Thyroid gland (tissue), 4 donors: ENCODE measurements at regions not wholly inside any gene's neighbourhood (a gene's known extent, or its start where the extent isn't known, plus 50 kb on each side); places are given as distances from the start of the nearest gene placed in this dataset.

Source experiments
- DNase-seq, 2 donors: peaks; one replicate each; pipeline ENCODE4 v3.0.0-alpha.2; 2019
- H3K27ac ChIP-seq, 3 donors: fragments of 200-600 bp; sonication (generic); 1 replicate in 2 of 3; 2 replicates in 1 of 3; pipeline ENCODE4 v1.5.1; 2016 to 2019; ENCODE audit warnings: mild to moderate bottlenecking in 1 of 3, moderate library complexity in 1 of 3
- H3K27me3 ChIP-seq: fragments of 200-600 bp; sonication (generic); one replicate; pipeline ENCODE4 v1.5.1; 2019
- H3K36me3 ChIP-seq, 2 donors: fragments of 200-600 bp; sonication (generic); one replicate each; pipeline ENCODE4 v1.5.1; 2016 to 2019
- H3K4me1 ChIP-seq, 2 donors: fragments of 200-600 bp; sonication (generic); one replicate each; pipeline ENCODE4 v1.5.1; 2017 to 2019
- H3K4me3 ChIP-seq, 3 donors: fragments of 200-600 bp; sonication (generic); replicated peaks in 1 of 3; 1 replicate in 2 of 3; 2 replicates in 1 of 3; pipeline ENCODE4 v1.5.1; 2016; ENCODE audit warnings: mild to moderate bottlenecking in 1 of 3
- H3K9me3 ChIP-seq: fragments of 200-600 bp; sonication (generic); one replicate; pipeline ENCODE4 v1.5.1; 2017
- POLR2A ChIP-seq, 2 donors: fragments of 450-650 bp; IDR thresholded peaks; one replicate each; pipeline ENCODE4 v1.6.1; 2017; ENCODE audit warnings: antibody characterized with exemption in 2 of 2, mild to moderate bottlenecking in 2 of 2, moderate library complexity in 1 of 2
- WGBS, 2 donors: methylation state at CpG; one replicate each; pipeline ENCODE4 v1.1.5; 2017; 5-methylcytosine and 5-hydroxymethylcytosine counted together
- intact Hi-C: fragments of 100-400 bp; cut with DNase I; formaldehyde crosslinking; loops from one replicate; pipeline ENCODE4 v1.15.1; 2023
- TF ChIP-seq, protein P1 (sequence below), 6 experiments: fragments of 200-600 bp in 3 of 6; fragments of 450-650 bp in 3 of 6; sonication (generic) in 3 of 6; IDR thresholded peaks; one replicate each; pipeline ENCODE4 v1.5.1; 2016 to 2019; ENCODE audit warnings: antibody characterized with exemption in 6 of 6, mild to moderate bottlenecking in 2 of 6, inconsistent platforms in 1 of 6, moderate library complexity in 1 of 6

GRCh38 chr2:94960266-94960665 lies 65.2 kb upstream of the MAL start:
- WGBS, 2 donors, result 80 to 86% methylated on average over 2 of the region's 2 CpGs
- H3K27me3 ChIP-seq, result no peaks in the 10 kb centered on the region
- TF ChIP-seq POLR2A (IDR thresholded peaks at IDR 0.05), result no peak
- TF ChIP-seq, protein P1, sequence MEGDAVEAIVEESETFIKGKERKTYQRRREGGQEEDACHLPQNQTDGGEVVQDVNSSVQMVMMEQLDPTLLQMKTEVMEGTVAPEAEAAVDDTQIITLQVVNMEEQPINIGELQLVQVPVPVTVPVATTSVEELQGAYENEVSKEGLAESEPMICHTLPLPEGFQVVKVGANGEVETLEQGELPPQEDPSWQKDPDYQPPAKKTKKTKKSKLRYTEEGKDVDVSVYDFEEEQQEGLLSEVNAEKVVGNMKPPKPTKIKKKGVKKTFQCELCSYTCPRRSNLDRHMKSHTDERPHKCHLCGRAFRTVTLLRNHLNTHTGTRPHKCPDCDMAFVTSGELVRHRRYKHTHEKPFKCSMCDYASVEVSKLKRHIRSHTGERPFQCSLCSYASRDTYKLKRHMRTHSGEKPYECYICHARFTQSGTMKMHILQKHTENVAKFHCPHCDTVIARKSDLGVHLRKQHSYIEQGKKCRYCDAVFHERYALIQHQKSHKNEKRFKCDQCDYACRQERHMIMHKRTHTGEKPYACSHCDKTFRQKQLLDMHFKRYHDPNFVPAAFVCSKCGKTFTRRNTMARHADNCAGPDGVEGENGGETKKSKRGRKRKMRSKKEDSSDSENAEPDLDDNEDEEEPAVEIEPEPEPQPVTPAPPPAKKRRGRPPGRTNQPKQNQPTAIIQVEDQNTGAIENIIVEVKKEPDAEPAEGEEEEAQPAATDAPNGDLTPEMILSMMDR (IDR thresholded peaks at IDR 0.05), result no peak
- intact Hi-C loops, result no loop called here
- H3K27ac ChIP-seq, result no peak overlapping the region
- no peaks in the 10 kb centered on the region for H3K4me1 ChIP-seq
- no peak for DNase-seq
- no peak overlapping the region for H3K4me3 ChIP-seq
- H3K36me3 ChIP-seq, result no peaks in the 10 kb centered on the region
- no peaks in the 10 kb centered on the region for H3K9me3 ChIP-seq

DNA sequence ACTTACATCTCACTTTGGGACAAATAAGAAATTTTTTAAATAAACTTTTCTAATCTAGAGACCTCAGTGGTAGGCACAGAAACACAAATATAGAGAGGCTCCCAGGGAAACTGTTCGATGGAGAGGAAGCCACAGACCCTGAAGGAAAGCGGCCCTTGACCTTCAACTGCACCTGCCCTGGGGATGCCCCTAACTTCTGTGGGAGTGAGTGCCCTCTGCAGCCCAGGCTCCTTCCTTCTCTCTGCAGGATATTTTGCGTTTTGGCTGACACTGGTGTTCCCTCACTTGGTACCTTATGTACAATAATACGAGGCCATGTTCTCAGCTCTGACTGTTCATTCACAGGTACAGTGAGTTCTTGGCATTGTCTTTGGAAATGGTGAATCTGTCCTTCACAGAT lies 64.8 kb upstream of the MAL start:
- TF ChIP-seq, protein P1 (IDR thresholded peaks at IDR 0.05), result no peak
- TF ChIP-seq POLR2A (IDR thresholded peaks at IDR 0.05), result no peak
- Histone ChIP-seq H3K4me1 (no peaks in the 10 kb centered on the region), H3K27ac (no peak overlapping the region), H3K9me3 (no peaks in the 10 kb centered on the region), H3K27me3 (no peaks in the 10 kb centered on the region), H3K36me3 (no peaks in the 10 kb centered on the region), H3K4me3 (no peak overlapping the region)
- intact Hi-C loops, result no loop called here
- WGBS, 2 donors, result 67 to 78% methylated on average over 4 of the region's 4 CpGs
- no peak for DNase-seq

- no peaks in the 10 kb centered on the region for H3K27me3 ChIP-seq
- H3K27ac ChIP-seq, result no peak overlapping the region
Observed at GRCh38 chr2:94964193-94964592, 61.3 kb upstream of the MAL start.

GRCh38 chr2:94966689-94967088 lies 58.8 kb upstream of the MAL start:
- TF ChIP-seq, protein P1 (IDR thresholded peaks at IDR 0.05), result no peak
- TF ChIP-seq POLR2A (IDR thresholded peaks at IDR 0.05), result no peak
- Histone ChIP-seq H3K4me3 (no peak overlapping the region), H3K27me3 (no peaks in the 10 kb centered on the region), H3K27ac (no peak overlapping the region), H3K9me3 (no peaks in the 10 kb centered on the region), H3K36me3 (no peaks in the 10 kb centered on the region), H3K4me1 (no peaks in the 10 kb centered on the region)
- intact Hi-C loops, result no loop called here
- no peak for DNase-seq
- WGBS, 2 donors, result 88 to 90% methylated on average over 1 of the region's 1 CpG

More at GRCh38 chr2:94964193-94964592, 61.3 kb upstream of the MAL start:
- intact Hi-C loops, result no loop called here
- no peak for DNase-seq
- TF ChIP-seq POLR2A (IDR thresholded peaks at IDR 0.05), result no peak
- TF ChIP-seq, protein P1 (IDR thresholded peaks at IDR 0.05), result no peak
- Histone ChIP-seq H3K36me3 (no peaks in the 10 kb centered on the region), H3K9me3 (no peaks in the 10 kb centered on the region), H3K4me1 (no peaks in the 10 kb centered on the region), H3K4me3 (no peak overlapping the region)
- 78 to 81% methylated on average over 5 of the region's 5 CpGs for WGBS, 2 donors

DNA sequence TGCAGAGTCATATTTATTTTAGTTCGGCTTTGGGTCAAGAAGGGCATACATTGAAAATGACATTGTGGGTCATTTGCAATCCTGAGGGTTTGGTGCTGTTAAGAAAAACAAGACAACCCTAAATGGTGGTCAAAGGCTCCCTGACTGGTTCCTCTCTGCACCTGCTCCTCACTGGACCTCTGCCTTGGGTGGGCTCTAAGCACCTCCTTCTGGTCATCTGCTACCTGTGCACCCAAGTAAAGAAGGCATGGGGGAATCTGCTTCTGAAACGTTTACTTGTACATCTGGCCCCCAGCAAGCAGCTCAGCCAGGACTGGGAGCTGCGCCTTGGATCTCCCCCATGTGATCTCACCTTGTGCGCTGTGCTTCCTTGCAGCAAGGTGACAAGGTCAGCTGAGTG lies 55.2 kb upstream of the MAL start:
- TF ChIP-seq, protein P1 (IDR thresholded peaks at IDR 0.05), result no peak
- intact Hi-C loops, result no loop called here
- no peaks in the 10 kb centered on the region for H3K9me3 ChIP-seq
- H3K4me1 ChIP-seq, result no peaks in the 10 kb centered on the region
- WGBS, 2 donors, result 58 to 79% methylated on average over 4 of the region's 4 CpGs
- no peaks in the 10 kb centered on the region for H3K27me3 ChIP-seq
- no peak overlapping the region for H3K4me3 ChIP-seq
- no peak overlapping the region for H3K27ac ChIP-seq
- H3K36me3 ChIP-seq, result no peaks in the 10 kb centered on the region
- DNase-seq, result no peak
